HG02884 (cell line): ENCODE measurements at regions not wholly inside any gene's neighbourhood (a gene's known extent, or its start where the extent isn't known, plus 50 kb on each side); places are given as distances from the start of the nearest gene placed in this dataset.

Source experiments
- ATAC-seq: cut with Tn5 transposase; IDR thresholded peaks from one replicate; pipeline ENCODE4 v1.9.1; 2021; ENCODE audit warnings: mild to moderate bottlenecking, moderate library complexity; ENCODE audit not compliant: unreplicated experiment

DNA sequence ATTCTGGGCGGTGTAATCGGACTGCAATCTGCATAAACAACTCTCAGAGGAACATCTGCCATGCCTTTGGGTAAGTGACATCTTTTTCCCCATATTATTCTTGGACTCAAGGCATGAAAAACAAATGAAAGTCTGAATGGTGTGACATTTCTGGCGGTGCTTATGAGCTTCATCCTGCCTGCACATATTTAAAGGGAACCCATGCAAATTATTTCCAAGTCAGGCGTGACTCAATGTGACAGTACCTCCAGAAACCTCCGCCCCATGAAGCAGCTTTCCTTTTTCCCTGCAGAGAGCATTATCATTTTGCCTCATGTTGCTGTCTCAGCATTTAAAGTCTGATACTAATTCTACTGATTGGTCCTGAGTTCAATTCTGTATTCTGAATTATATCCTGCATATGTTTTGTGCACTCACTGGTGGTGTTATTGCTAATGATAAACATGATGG lies 585.4 kb downstream of the SNAPC1 start:
- no peak for ATAC-seq

DNA sequence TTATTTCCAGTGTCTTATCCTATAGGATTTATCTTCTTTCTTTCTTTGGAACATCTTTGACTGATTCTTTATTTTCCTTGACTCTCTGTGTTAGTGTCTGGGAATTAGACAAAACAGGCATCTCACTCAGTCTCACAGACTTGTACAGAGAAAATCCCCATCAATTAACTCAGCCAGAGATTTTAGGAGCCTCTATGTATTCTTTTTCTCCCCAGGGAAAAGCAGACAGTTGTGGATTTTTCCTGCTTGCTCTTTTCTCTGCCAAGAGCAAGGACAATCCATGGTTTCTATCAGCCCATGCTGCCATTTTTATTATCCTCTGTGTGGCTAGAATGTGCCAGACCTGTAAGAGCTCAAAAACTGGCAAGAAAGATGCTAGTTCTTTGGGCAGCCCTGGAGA lies 595.1 kb downstream of the SNAPC1 start:
- no peak for ATAC-seq

DNA sequence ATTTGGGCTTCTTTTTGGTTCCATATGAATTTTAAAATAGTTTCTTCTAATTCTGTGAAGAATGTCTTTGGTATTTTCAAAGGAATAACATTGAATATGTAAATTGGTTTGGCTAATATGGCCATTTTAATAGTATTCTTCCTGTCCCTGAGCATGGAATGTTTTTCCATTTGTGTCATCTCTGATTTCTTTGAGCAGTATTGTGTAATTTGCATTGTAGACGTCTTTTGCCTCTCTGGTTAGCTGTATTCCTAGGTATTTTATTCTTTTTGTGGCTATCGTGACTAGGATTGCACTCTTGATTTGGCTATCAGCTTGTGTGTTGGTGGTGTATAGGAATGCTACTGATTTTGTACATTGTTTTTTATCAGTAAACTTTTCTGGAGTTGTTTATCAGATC lies 601.9 kb downstream of the SNAPC1 start:
- no peak for ATAC-seq

GRCh38 chr14:62364800-62365280 lies 602.6 kb downstream of the SNAPC1 start:
- ATAC-seq = no peak

- ATAC-seq = no peak
Observed at GRCh38 chr14:62369919-62370560, 607.8 kb downstream of the SNAPC1 start.

DNA sequence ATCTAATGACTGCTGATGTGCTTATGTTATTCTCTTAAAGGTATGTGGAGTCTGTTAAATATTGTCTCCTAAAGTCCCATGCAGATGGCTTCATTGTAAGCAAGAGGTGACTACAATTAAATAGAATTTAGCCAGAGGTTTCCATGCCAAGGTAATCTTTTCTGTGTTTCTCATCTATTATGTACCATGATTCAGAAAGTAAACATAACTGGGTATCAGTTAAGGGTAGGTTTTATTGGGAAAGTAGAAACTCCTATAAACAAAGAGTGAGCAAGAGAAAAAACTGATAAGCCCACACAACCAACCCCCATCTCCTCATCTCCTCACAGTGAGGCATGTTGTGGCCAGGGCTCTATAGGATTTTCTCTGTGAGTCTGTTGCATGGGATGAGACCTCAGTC lies 611.7 kb downstream of the SNAPC1 start:
- ATAC-seq = no peak

DNA sequence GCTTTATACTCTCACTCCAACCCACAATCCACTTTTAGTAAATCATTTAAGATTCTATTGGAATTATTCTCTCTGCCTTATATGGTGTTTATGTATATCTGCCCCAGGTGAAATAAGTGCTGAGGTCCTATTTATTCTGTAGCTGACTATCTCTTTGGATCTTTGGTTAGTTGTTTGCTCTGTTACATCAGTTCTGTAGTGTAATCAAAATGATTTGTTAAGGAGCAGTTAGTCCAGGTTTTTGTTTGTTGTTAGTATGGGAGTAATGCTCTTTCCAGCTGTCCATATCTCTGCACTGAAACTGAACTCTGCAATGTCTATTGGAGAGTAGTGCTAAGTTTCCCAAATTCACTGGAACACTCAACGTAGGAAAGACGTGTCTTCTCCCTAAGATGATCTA lies 615.8 kb downstream of the SNAPC1 start:
- no peak for ATAC-seq

GRCh38 chr14:62381311-62382070 lies 619.3 kb downstream of the SNAPC1 start:
- no peak for ATAC-seq

DNA sequence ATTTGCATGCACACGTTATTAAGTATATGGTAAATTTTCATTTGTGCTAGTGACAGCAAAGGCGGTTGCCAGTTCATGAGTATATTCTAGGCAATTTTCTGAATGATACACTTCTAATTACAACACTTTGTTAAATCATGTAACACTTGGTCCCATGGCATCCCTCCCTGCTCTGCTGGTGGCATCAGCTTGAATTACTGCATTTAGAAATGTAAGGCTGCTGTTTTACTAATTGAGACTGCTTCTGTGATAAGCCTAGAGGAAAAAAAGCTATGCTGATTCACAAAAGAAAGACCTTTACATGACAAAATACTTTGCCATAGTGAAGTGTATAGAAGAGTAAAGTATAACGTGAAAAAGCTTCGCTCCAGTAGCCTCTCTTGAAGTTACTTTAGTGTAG lies 636.1 kb downstream of the KCNH5 start:
- ATAC-seq = no peak

- no peak for ATAC-seq
Observed at GRCh38 chr14:62409626-62410300, 635.5 kb downstream of the KCNH5 start.

DNA sequence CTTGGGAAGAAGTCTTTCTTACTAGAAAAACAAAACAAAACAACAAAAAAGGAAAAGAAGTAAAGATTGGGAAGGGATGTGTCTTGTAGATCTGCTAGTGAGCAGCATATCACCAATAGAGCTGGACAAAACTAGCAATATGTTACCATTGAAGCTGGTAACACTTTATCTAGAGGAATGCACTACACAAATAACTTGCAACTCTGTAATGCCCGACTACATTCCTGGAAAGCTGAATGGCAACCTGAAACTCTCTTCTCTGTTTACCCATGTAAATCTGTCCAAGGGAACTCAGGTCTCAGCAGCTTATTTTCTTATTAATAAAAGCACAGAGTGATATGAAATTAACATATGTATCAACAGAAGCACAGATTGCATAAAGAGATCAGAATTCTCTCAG lies 624.4 kb downstream of the KCNH5 start:
- ATAC-seq = no peak

- ATAC-seq = no peak
Observed at GRCh38 chr14:62428429-62429203, 616.6 kb downstream of the KCNH5 start.

DNA sequence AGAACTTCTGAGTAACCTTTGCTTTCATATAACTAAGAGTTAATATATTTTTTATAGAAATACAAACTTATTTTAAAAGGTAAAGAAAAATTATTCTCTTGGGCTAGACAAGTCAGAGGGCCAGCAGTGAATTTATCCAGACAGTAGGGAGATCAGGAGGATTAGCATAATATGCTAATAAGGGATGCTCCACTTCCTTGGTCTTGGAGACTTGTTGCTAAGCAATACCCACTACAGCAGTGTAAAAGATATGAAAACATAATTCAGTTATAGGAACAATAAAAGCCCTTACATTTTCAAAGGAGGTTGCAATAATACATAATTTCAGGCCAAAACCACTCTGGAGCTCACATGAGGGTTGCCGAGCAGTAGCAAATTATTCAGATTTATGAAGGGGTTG lies 615.6 kb downstream of the KCNH5 start:
- ATAC-seq = no peak

GRCh38 chr14:62431496-62431895 lies 613.8 kb downstream of the KCNH5 start:
- no peak for ATAC-seq

DNA sequence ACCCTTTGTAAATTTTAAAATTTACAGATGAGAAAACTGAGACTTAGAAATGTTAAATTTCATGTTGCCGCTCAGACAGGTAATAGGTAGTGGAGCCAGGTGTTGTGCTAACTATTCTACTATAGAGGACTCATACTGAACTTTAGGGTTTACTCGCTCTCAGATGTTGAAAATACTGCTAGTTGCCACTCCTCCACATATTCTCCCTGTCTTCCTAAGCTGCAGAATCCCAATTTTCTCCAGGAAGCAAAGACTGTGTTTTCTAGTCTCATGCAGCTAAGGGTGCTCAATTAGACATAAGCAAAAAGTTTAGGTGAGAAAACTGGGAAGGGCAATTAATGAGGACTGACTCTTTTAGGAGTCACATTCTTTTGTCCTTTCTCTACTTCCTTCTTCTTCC lies 612.3 kb downstream of the KCNH5 start:
- ATAC-seq = no peak

DNA sequence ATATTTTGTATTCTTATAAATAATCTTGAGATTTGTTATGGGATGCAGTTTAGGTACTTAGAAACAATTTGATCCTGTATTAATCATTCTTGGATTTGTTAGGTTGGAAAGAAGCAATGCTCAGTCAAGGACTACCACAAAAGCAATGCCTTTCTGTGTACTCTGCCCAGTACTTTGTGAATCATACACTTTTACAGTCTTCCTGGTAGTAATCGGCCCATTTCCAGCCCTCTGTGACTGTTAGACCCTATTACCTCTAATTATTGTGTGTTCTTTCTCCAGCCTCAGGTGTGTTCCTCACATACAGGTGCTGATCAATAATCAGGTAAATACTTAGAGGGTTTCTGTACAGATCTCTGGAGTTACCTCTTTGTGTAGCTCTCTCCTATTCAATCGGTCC lies 609.0 kb downstream of the KCNH5 start:
- ATAC-seq = no peak

DNA sequence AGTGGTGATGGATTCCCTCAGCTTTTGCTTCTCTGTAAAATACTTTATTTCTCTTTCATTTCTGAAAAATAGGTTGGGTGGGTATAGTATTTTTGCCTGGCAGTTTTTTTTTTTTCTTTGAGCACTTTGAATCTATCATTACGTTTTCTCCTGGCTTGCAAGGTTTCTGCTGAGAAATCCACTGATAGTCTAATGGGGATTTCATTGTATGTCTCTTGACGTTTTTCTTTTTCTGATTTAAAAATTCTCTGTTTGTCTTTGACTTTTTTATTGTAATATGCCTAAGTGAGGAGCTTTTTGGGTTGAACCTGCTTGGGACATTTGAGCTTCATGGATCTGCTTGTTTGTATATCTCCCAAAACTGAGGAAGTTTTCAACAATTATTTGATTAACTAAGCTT lies 606.0 kb downstream of the KCNH5 start:
- ATAC-seq = no peak

GRCh38 chr14:62443796-62444195 lies 601.5 kb downstream of the KCNH5 start:
- no peak for ATAC-seq

GRCh38 chr14:62445570-62445969 lies 599.7 kb downstream of the KCNH5 start:
- ATAC-seq = no peak

GRCh38 chr14:62451221-62451620 lies 594.0 kb downstream of the KCNH5 start:
- ATAC-seq = no peak

DNA sequence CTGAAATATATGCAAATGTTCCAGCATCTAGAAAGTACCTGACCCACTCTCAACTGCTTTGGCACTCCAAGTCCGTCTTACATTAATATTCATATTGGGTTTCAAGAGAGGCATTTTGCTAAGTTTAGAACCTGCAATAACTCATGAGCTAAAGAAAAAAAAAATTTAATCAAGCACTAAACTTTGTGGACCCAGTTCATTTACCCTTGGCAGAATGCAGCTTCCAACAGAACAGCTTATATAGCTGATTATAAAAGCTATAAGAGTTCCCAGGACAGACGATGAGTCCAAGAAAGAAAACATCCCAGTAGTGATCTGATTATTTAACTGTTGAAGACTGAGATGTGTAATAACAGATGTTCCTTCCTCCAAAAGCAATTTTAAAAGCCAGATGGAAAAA lies 592.0 kb downstream of the KCNH5 start:
- ATAC-seq = no peak
